GM21515 (cell line): ENCODE measurements at regions not wholly inside any gene's neighbourhood (a gene's known extent, or its start where the extent isn't known, plus 50 kb on each side); places are given as distances from the start of the nearest gene placed in this dataset.

Experiments
- ATAC-seq: cut with Tn5 transposase; IDR thresholded peaks from one replicate; pipeline ENCODE4 v1.9.1; 2021; ENCODE audit not compliant: unreplicated experiment

DNA sequence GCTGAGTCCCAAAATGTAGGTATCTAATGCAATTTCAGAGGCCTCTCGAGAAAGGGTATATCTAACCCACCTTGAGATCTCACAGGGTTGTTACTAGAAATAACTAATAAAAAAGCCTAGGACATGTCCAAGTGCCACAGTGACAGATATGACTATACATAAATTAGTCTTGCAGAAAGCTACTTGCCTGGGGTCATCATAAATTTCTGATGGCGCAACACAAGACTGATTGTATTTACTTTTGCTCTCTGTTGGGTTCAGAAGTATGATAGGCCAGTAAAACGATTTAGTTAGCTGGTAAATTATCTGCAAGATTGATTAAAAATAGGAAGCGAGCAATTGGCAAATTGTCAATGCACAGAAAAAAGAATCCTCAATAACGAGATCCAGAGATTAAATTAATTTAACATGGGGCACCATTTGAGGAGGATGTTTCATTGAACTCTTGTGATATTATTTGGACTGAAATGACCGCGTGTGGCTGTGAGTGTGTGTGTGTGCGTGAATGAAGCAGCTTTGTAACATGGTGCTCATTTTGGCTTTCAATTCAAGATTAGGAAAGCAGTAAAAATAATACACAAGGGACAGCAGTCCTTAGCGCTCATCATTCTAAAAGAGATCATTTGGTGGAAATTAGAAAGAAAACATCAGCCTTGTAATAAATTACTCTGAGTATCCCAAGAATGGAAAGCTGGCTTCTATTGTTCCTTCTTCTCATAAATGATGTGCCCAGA, 157.4 kb upstream of the ZFHX3 start:
- no peak for ATAC-seq

DNA sequence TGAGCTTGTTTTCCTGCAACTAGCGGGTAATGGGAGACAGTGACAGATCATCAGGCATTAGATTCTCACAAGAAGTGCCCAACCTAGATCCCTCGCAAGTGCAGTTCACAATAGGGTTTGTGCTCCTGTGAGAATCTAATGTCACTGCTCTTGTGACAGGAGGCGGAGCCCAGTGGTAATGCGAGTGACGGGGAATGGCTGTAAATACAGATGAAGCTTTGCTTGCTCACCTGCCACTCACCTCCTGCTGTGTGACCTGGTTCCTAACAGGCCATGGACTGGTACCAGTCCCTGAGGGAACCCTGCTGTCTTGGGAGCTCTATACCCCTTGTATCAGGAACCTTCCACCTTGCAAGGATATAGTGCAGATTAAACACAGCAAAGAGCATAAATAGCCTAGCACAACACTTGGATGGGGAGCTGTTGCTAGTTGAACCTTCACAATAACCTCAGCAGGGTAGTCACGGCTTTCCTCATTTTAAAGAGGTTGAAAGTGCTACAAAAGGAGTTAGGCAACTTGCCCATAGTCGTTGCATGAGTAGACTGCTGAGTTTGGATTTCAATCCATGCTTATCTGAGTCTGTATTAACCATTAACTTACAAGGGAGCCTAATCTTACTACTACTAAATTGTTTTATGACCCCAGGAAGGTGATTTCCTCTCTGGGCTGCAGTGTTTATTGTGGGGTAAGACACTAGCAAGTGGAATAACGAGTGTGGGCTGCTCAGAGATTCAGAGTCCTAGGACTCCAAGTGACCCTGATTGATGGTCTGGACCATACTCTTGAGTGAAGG, 156.6 kb upstream of the ZFHX3 start:
- no peak for ATAC-seq

DNA sequence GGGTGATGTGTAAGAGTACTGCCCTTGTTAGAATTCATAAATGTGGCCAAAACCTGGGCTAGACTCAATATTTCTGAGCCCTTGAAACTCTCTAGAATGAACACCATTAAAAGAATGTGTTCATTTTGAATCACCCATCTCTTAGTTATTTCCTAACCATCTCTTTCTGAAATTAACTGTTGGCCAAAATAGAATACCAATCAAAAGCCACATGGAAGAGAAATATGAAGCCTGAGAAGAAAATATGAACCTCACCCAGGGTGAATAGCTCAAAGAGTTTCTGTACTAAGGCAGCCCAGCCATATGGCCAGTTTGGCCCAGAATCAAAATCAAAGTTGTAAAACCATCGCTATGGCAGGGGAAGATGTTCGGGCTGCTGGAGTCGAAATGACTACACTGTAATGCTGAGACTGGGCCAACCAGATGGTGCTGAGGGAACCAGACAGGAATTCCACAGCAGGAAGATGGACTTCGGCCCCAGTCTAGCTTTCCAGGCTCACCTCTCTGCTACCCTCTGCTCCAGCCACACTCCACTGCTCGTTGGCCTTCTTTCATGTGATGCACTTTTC, 154.3 kb upstream of the ZFHX3 start:
- ATAC-seq = no peak

DNA sequence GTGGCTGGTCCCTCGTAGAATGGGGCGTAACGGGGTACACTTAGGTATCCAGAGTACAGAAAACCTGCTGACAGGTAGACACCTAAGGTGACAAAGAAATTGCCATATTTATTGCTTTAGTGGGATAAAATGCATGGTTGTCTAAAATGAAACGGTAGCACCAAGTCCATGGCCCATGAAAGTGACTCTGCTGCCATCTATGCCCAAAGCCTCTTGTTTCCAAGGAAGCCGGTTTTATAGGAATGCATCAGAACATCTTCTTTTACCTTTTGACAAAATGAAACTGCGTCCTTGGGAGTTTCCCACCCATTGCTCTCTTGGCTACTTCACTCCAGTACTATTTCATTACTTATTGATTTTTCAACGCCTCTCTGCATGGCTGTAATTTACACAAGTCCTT, 151.3 kb upstream of the ZFHX3 start:
- no peak for ATAC-seq

DNA sequence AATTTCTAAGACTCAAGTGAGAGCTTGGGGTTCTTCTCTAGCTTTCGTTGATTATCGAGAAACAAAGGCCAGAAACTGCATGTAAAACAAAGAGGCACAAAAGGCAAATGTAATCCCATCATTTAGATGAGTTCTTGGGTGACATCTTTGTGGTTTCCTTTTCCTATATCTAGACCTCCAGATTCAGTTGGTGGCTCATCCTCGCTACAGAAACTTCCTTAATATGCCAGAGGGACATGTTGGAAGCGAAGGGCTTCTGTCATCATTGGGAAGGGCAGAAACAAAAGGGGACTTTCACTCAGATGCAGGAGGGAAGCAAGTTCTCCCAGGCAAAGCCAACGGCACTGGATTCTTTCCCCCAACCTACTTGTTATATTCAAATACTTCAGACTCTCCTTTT, 150.6 kb upstream of the ZFHX3 start:
- ATAC-seq = no peak

DNA sequence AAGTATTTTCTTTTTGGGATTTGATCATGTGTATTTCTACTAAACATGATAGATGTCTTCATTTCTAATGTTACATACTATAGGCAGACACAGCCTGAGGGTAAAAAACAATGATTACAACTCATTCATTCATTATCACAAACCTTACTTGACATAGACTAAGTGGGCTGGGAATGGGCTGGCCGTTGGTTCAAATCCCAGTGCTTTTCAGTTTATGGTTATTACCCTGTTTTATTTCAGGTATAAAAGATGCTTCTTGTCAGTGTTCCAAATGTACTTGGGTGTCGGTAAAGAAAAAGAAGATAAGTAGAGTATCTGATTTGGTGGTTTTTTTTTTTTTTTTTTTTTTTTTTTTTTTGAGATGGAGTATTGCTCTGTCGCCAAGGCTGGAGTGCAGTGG, 149.7 kb upstream of the ZFHX3 start:
- ATAC-seq = no peak

DNA sequence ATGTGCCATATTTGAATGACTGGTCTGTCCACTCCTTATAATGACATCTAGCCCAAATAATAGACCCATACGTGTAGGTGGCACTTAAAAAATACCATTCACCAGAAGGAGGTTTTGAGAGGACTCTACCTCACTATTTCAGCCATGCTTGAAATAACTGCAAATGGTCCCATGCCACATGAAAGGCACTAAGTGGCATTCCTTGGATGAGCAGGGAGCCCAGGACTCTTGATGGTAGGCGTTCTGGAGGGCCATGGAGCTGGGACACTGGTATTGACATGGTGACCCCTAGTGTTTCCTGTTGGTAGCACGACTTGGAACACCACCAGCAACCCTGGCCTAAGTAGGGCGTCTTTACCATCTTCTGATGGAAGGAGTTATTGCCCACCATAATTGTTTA, 148.7 kb upstream of the ZFHX3 start:
- ATAC-seq = peak; percentile 81

DNA sequence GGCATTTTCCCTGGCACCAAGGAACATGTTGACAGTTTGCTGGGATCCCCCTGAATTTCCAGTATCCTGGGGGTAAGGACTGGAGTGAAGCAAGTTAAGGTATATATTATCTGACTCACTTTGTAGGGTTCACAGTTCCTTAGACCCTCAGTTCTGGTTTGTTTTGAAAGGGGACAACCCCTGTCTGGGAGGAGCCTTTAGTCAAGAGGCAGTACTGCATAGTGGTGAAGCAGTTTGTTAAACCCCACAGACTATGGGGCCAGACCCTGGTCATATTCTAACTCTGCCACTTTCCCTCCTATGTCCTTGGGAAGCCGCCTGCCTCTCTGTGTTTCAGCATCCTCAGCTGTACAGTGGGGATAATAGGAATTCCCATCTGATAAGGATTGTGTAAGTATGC, 145.5 kb upstream of the ZFHX3 start:
- no peak for ATAC-seq

DNA sequence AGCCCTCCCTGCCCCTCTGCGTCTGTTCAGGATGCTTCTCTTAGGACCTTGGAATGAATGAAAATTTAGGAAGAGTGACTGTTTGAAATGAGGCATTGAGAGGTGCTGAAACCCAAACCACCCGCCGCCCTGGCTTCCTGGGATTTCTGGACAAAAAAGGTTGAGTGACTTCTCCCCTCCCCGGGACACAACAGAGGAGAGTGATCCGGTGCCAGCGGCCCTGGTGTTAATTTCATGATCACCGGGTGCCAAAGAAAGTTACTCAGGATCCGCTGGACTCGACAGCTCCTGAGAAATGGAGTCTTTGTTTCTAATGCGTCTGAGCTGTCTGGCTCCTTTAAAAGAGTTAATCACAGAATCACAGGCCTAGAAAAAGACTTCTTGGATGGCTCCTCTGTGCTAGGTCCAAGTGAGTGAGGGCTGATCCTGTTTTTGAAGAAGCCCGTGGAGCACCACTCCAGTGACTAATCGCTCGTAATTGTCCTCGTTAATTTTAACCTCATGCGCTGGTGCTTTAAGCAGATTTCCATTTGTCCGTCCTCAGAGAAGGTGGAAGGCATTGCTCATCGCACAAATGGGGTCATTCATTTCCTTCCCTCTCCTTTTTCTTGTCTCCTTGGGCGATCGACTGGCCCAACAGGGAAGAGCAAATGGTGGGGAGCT, 144.4 kb upstream of the ZFHX3 start:
- ATAC-seq = no peak

DNA sequence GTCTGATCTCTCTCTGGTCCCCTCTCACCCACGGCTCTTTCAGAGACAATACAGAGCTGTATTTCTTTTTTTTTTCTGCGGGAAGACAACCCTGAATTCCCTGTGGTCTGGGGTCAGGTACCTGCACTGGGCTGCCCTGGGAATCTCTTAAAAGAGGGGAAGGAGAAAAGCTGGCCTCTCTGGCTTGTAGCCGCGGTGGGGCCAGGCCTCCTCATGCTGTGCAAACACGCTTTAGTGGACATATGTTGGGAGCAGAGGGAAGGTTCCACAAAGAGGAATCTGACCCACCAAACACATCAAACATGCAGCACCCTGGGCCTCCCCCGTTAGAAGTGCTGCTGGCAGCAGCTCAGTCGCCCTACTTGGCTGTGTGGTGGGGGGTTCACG, 143.7 kb upstream of the ZFHX3 start:
- ATAC-seq = no peak

DNA sequence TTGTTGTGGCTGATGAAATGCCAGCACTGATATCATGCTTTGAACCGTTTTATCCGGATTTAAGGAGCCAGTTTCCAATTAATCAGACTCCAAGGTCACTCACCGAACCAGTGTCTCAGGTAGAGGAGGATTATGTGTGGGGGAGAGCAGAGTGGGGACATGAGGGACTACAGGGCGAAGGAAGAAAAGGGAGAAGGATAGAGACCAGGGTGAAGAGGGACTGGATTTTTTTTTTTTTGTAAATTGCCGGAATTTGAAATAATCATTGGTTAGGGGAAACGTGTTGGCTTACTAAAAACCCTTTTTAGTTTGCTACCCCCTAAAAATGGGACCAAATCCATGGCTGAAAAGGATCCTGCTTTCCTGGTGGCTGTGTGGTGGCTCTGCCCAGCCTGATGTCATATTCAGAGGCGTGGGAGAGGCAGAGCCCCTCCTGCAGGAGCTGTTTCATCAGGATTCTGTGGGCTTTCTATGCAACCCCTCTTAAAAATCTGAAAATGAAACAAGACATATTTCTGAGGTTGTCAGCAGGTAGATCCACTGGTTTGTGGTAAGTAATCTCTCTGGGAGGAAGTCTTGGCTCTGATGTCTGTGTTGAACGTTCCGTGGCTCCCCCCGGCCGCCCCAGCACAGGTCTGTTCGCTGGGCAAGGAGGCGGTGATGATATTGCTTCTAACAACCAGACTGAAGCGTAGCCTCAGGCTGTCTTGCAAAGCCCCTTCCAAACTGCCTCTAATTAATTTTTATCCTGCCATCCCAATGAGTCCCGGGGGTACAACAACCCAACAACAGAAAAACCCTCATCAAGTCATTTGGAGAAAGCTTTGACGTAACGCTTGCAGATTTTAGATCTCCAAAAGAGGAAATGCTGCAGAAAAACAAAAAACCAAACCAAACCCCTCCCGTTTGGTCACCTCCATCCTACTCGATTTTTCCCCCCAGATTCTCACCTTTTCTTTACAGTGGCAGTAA, 143.0 kb upstream of the ZFHX3 start:
- ATAC-seq = no peak

DNA sequence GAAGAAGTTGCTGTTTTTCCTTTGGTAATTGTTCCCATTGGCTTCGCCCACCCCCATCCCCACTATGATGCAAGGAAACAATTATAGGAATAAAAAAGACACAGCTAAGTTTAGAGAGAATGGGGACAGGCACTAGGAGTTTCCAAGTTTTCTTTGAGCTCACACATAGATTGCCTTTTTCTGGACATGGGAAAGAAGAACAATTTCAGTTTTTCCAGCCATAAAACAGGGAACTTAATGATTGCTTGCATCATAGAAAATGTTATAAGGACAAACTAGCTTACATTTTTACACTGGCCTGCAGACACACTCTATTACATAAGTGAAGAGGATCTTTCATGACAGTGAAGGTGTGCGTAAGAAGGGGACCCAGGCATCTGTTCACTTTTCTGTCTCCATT, 142.3 kb upstream of the ZFHX3 start:
- ATAC-seq = no peak

DNA sequence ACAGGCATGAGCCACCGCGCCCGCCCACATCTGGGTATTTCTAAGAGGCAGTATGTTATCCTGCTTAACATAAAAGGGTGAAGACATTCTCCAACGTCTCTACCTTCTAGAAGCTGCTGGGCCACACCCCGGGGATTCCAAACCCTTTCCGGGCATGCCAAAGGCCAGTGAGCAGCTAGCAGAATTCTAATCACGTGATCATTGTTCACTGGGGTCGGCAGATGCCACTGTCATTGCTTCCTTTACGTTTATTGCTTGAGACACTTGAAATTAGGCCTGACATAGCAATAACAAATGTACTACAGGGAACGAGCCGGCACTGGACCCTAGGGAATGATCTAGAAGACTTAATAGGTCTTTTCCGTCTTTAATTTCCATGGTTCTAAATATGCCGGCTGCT, 141.2 kb upstream of the ZFHX3 start:
- no peak for ATAC-seq

DNA sequence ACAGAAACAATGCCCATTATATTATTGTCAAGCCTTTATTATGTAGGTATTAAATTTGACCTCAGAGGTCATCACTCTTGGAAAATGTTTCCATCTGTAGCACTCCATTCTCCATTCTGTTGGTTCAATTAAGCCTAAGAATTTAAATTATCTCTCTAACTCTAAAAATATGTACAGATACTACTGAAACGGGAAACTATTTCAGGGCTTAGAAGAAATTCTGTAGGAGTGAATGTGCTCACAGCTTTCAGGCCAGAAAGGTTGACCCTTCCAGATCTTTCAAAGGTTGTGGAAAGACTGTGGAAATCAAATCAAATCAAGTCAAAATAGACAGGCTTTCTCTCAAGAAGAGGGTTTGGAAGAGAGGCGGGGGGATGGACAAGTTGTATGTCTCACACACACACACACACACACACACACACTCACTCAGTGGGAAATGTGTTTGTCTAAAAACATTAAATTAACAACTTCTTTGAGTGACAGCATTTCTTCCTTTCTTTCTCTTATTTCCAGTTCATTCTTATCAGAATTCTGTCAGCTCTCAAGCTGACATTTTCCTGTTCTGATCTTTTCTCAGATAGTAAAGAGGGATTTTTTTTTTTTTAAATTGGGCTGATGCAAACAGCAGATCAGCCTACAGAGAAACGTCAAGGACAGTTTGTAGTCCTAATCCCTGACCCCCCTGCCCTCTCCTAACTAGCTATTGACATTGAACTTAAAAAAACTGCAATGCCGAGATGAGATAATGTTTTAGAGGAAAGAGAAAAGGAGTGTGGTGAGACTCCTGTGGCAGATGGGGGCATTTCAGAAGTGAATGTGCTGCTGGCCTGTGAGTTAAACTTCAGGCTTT, 139.0 kb upstream of the ZFHX3 start:
- ATAC-seq = no peak

DNA sequence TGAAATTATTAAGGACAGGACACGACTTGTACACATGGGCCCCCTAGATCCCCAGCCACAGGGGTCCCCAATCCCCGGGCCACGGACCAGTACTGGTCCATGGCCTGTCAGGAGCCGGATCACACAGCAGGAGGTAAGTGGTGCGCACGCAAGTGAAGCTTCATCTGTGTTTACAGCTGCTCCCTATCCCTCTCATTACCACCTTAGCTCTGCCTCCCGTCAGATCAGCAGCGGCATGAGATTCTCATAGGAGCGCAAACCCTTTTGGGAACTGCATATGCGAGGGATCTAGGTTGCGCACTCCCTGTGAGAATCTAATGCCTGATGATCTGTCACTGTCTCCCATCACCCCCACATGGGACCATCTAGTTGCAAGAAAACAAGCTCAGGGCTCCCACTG, 137.8 kb upstream of the ZFHX3 start:
- ATAC-seq = no peak

DNA sequence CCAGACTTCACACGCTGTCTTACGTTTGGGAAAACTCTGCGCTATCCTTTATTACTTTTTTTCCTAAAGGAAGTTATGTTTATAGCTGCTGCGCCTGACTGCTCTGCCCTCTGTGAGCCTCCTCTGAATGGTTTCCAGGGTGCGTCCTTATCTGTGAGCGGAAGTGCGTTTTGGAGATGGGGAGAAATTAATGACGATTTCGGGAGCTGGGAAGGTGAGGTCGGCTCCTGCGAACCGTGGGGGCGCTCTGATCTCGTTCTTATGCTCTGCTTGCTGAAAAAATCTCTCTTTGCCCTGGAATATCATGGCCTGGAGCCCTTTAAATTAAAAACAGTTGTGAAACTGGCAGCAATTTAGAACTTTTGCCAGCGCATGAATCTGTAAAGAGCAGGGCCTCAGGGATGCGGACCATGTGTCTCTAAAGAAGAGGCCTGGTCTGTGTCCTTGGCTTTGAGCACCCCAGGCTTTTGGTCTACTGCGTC, 135.7 kb upstream of the ZFHX3 start:
- no peak for ATAC-seq

DNA sequence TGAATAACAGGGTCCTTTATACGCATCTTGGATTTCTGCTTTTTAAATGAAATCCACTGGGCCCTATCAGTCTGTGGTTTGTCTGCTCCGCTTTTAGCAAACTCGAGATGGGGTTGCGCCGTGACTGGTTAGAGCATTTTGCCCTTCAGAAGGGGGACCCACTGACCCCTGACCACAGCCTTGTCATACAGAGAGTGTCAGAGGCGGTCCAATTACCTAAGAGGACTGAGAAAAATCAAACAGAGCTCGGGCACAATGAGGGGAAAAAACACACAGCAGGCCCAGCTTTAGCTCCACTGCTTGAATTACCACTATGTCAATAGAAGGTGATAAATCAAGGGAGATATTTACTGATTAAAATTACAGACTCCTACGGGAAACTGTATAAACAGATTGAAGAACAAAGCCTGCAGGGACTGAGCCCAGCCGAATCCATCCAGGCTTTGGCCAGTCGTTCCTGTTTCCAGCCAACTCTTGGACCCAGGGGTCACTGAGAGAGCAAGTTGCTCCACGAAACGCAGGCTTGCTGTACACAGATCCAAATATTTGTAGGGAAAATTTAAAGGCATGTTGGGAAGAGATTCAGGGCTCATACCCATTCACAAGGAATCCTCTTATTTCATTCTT, 131.9 kb upstream of the ZFHX3 start:
- no peak for ATAC-seq

DNA sequence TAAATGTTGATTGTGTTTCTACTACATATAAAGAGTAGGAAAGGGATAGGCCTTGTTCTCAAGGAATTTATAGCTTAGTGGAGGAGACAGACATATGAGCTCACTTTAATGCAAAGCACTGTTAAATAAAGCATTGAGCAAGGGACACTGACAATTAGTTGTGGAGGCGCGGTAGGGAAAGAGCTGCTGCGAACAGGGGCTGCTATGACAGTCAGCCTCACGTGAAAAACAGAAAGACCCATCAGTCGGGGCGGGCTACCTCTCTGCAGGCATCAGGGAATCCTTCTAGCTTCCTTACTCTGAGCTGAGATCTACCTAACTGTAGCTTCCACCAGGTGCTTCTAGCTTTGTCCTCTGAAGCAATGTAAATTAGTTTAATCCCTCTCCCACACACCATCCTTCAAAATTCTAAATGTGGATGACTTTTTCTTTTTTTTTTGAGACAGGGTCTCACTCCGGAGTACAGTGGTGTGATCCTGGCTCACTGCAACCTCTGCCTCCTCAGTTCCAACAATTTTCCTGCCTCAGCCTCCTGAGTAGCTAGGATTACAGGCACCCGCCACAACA, 129.9 kb upstream of the ZFHX3 start:
- ATAC-seq = no peak

DNA sequence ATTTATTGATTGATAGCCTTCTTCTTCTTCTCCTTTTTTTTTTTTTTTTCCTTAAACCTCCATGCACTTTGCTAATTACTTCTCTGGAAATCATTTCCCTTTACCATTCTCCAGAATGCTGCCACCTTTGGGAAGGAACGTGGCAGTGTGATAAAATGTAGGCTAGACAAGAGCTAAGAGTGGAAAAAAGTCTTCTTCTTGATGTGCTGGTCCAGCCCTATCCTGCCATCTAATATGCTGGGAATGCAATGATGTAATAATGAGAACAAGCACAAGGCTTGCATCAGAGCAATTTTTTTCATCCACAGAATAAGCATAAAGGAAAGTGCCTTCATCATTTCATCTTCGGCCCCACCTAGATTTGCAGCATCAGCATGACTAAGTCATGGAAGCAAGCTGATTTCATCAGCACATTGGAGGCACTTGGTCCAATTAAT, 128.7 kb upstream of the ZFHX3 start:
- no peak for ATAC-seq
